Psoas muscle (tissue), 7 donors: ENCODE measurements at regions not wholly inside any gene's neighbourhood (a gene's known extent, or its start where the extent isn't known, plus 50 kb on each side); places are given as distances from the start of the nearest gene placed in this dataset.

ENCODE experiments used
- ATAC-seq, 4 donors: fragments of 200-7000 bp; cut with Tn5 transposase; one replicate each; pipeline ENCODE4 v1.9.1; 2020; ENCODE audit warnings: moderate library complexity in 3 of 4, mild to moderate bottlenecking in 2 of 4
- DNase-seq, 2 donors: peaks; one replicate each; pipeline ENCODE4 v3.0.0-alpha.2; 2020
- H3K27ac ChIP-seq: fragments of 200-600 bp; one replicate; pipeline ENCODE4 v1.8.0; 2022
- H3K27me3 ChIP-seq, 3 donors: fragments of 200-600 bp in 1 of 3; one replicate each; pipeline versions ENCODE4 v1.6.1 to v1.8.0; 2013 to 2022; ENCODE audit warnings: low read length in 2 of 3, mild to moderate bottlenecking in 2 of 3, moderate library complexity in 1 of 3; ENCODE audit not compliant: insufficient read depth in 3 of 3
- H3K36me3 ChIP-seq, 2 donors: fragments of 200-600 bp in 1 of 2; one replicate each; pipeline versions ENCODE4 v1.6.1 to v1.8.0; 2013 to 2022; ENCODE audit warnings: low read depth in 1 of 2, mild to moderate bottlenecking in 1 of 2, moderate library complexity in 1 of 2; ENCODE audit not compliant: insufficient read depth in 1 of 2
- H3K4me1 ChIP-seq: fragments of 200-600 bp; one replicate; pipeline ENCODE4 v1.8.0; 2022
- H3K4me3 ChIP-seq: fragments of 200-600 bp; one replicate; pipeline ENCODE4 v1.8.0; 2022; ENCODE audit warnings: mild to moderate bottlenecking
- H3K9me3 ChIP-seq: fragments of 200-600 bp; one replicate; pipeline ENCODE4 v1.8.0; 2022
- CTCF ChIP-seq: fragments of 200-600 bp; IDR thresholded peaks from one replicate; pipeline ENCODE4 v1.8.0; 2022; ENCODE audit warnings: antibody characterized with exemption
- WGBS, 3 donors: extraction: QIAGEN DNeasy Blood & Tissue Kit; methylation state at CpG; one replicate each; pipeline versions ENCODE4 v1.1.6 to v1.1.7; 2013; 5-methylcytosine and 5-hydroxymethylcytosine counted together
- intact Hi-C, 2 donors: fragments of 100-400 bp; cut with DNase I; formaldehyde crosslinking; loops; one replicate each; pipeline versions ENCODE4 v1.11.0 to v1.14.2; 2022
- donor health status: healthy with polysubstance abuse.
- donor health status: DM: no; HTN: no; CAD: no; lungs with moderate emphysema.
- donor health status: Bipolar disorder and iron deficiency.
- donor health status: healthy.
- donor health status: DM: yes; HTN: yes; CAD: no.
- donor health status: DM: no; HTN: no; CAD: no.
- donor health status: DM: yes; HTN: yes; CAD: no.

- intact Hi-C loops, result loop anchor here (5.0 to 10.0 kb wide), 5 partner anchors 51 to 286 kb away; no protein-coding TSS in a partner anchor
- peaks cover 0 to 8% (median 1%) of the 10 kb centered on the region in 3 donors for H3K27me3 ChIP-seq
- ATAC-seq, result peak in 3 of 4 donors; percentile 10 to 22 (median 14)
These were observed 161.3 kb downstream of the KLF13 start for GRCh38 chr15:31487811-31488436.

GRCh38 chr15:31488437-31489204 lies 162.0 kb downstream of the KLF13 start:
- intact Hi-C loops, result loop anchor here (5.0 to 10.0 kb wide), 5 partner anchors 51 to 286 kb away; no protein-coding TSS in a partner anchor
- ATAC-seq (peak; percentile 67 to 88 (median 74)), DNase-seq (peak in 1 of 2 donors; percentile 27)
- peaks cover 13% of the 10 kb centered on the region for H3K4me1 ChIP-seq
- no peak overlapping the region for H3K27ac ChIP-seq
- TF ChIP-seq CTCF, result peak; percentile 76
- peaks cover 11% of the 10 kb centered on the region for H3K9me3 ChIP-seq
- H3K27me3 ChIP-seq, result peaks cover 0 to 5% (median 0%) of the 10 kb centered on the region in 3 donors
- H3K4me3 ChIP-seq, result no peak overlapping the region
- 26 to 29% (median 27%) methylated on average over 7 of the region's 7 CpGs for WGBS, 3 donors
- no peaks in the 10 kb centered on the region for H3K36me3 ChIP-seq

More at GRCh38 chr15:31487811-31488436, 161.3 kb downstream of the KLF13 start:
- 67 to 78% (median 68%) methylated on average over 6 of the region's 6 CpGs for WGBS, 3 donors
- no peak for DNase-seq
- Histone ChIP-seq H3K9me3 (peaks cover 11% of the 10 kb centered on the region), H3K4me1 (peaks cover 13% of the 10 kb centered on the region), H3K27ac (no peak overlapping the region), H3K4me3 (no peak overlapping the region), H3K36me3 (no peaks in the 10 kb centered on the region)
- TF ChIP-seq CTCF, result no peak

GRCh38 chr15:31489281-31489680 lies 162.6 kb downstream of the KLF13 start:
- Histone ChIP-seq H3K4me1 (peaks cover 13% of the 10 kb centered on the region), H3K9me3 (peaks cover 11% of the 10 kb centered on the region), H3K27me3 (peaks cover 0 to under 1% (median 0%) of the 10 kb centered on the region in 3 donors), H3K36me3 (no peaks in the 10 kb centered on the region), H3K27ac (no peak overlapping the region), H3K4me3 (no peak overlapping the region)
- no peak for ATAC-seq
- no peak for DNase-seq
- no peak for TF ChIP-seq CTCF
- 93 to 97% (median 95%) methylated on average over 2 of the region's 2 CpGs for WGBS, 3 donors
- intact Hi-C loops, result loop anchor here (5.0 to 10.0 kb wide), 5 partner anchors 52 to 287 kb away; no protein-coding TSS in a partner anchor

GRCh38 chr15:31489801-31490646 lies 163.4 kb downstream of the KLF13 start:
- ATAC-seq (peak in 3 of 4 donors; percentile 73 to 85 (median 73)), DNase-seq (no peak)
- H3K4me3 ChIP-seq, result no peak overlapping the region
- no peak overlapping the region for H3K27ac ChIP-seq
- peak; percentile 86 for TF ChIP-seq CTCF
- H3K4me1 ChIP-seq, result peaks cover 13% of the 10 kb centered on the region
- WGBS, 3 donors, result 42 to 45% (median 43%) methylated on average over 12 of the region's 12 CpGs
- no peaks in the 10 kb centered on the region for H3K36me3 ChIP-seq
- H3K9me3 ChIP-seq, result peaks cover 11% of the 10 kb centered on the region
- H3K27me3 ChIP-seq, result no peaks in the 10 kb centered on the region
- intact Hi-C loops, result loop anchor here (2.0 to 10.0 kb wide), 6 partner anchors 51 to 288 kb away; no protein-coding TSS in a partner anchor
